Type B pancreatic cell (in vitro differentiated cells): ENCODE measurements at regions not wholly inside any gene's neighbourhood (a gene's known extent, or its start where the extent isn't known, plus 50 kb on each side); places are given as distances from the start of the nearest gene placed in this dataset.
"Not testable (repeated sequence)": the region's sequence is repeated elsewhere in the genome, so short reads cannot be mapped to it uniquely, and the experiment has no call there.

Experiments
- DNase-seq: peaks from one replicate; pipeline ENCODE4 v3.0.0; 2021; ENCODE audit warnings: mixed read lengths; ENCODE audit not compliant: unreplicated experiment; ENCODE audit errors: extremely low spot score
- H3K27ac Mint-ChIP-seq: 2 replicates; pipeline ENCODE4 v1.8.0; 2021; ENCODE audit warnings: mild to moderate bottlenecking, mixed read lengths
- H3K27me3 Mint-ChIP-seq: 2 replicates; pipeline ENCODE4 v1.8.0; 2021; ENCODE audit warnings: mixed read lengths
- H3K36me3 Mint-ChIP-seq: 2 replicates; pipeline ENCODE4 v1.8.0; 2021; ENCODE audit warnings: mixed read lengths
- H3K4me1 Mint-ChIP-seq: one replicate; pipeline ENCODE4 v1.8.0; 2021; ENCODE audit warnings: mixed read lengths; ENCODE audit not compliant: unreplicated experiment
- H3K4me3 Mint-ChIP-seq: 2 replicates; pipeline ENCODE4 v1.8.0; 2021; ENCODE audit warnings: mild to moderate bottlenecking, mixed read lengths
- H3K9me3 Mint-ChIP-seq: 2 replicates; pipeline ENCODE4 v1.8.0; 2021; ENCODE audit warnings: mixed read lengths
- TF ChIP-seq, protein P1 (sequence below): fragments of 200-600 bp; sonication (generic); conservative IDR thresholded peaks from 2 replicates; pipeline ENCODE4 v1.5.0; 2021; ENCODE audit warnings: antibody characterized with exemption, mild to moderate bottlenecking

DNA sequence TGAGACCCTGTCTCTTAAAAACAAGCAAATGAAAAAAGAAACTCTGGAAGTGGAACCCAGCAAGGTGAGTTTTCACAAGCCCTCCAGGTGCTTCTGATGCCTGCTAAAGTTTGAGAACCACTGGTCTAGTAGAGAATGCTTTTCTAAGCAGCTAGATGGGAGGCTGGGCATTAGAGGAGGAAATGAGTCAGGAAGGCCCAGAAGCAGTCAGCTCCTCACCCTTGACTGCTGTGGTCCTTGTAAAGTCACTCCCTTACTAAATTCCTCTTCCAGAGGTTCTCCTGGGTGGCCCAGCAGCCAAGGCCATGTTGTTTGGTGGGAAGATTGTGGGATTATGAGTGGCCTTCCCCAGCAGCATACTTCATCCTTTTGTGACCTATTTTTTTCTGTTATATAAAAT is 52.0 kb upstream of the FYN start:
- no peak for DNase-seq
- Mint-ChIP-seq H3K27me3 (no peaks in the 10 kb centered on the region), H3K4me3 (no peak overlapping the region), H3K4me1 (peaks cover 18% of the 10 kb centered on the region), H3K9me3 (no peaks in the 10 kb centered on the region), H3K27ac (no peak overlapping the region), H3K36me3 (no peaks in the 10 kb centered on the region)
- TF ChIP-seq, protein P1, sequence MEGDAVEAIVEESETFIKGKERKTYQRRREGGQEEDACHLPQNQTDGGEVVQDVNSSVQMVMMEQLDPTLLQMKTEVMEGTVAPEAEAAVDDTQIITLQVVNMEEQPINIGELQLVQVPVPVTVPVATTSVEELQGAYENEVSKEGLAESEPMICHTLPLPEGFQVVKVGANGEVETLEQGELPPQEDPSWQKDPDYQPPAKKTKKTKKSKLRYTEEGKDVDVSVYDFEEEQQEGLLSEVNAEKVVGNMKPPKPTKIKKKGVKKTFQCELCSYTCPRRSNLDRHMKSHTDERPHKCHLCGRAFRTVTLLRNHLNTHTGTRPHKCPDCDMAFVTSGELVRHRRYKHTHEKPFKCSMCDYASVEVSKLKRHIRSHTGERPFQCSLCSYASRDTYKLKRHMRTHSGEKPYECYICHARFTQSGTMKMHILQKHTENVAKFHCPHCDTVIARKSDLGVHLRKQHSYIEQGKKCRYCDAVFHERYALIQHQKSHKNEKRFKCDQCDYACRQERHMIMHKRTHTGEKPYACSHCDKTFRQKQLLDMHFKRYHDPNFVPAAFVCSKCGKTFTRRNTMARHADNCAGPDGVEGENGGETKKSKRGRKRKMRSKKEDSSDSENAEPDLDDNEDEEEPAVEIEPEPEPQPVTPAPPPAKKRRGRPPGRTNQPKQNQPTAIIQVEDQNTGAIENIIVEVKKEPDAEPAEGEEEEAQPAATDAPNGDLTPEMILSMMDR: no peak

DNA sequence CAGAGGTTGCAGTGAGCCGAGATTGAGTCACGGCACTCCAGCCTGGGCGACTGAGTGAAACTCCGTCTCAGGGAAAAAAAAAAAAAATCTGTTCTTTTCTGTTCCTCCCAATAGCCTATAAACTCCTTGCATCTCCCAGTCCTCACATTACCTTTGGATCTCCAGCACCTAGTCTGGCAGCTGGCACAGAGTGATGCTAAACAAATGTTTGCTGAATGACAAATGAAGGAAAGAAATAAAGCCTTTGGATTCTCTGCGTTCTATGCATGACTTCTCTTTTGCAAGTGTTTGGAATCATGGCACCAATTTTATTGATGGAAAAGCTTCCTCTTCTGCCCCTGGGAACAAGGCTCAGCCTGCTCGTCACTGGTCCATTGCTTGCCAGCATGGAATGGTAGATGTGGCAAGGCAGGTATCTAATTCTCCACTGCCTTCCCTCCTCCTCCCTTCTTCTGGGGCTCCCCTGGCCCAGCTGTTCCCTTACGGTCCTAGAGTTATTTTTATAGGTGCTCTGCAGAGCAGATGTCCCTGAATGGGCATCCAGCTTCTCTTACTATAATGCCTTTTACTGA is 53.6 kb upstream of the FYN start:
- Mint-ChIP-seq H3K36me3 (no peaks in the 10 kb centered on the region), H3K27me3 (no peaks in the 10 kb centered on the region), H3K9me3 (peaks cover 3% of the 10 kb centered on the region), H3K4me1 (peaks cover 4% of the 10 kb centered on the region), H3K27ac (no peak overlapping the region), H3K4me3 (no peak overlapping the region)
- TF ChIP-seq, protein P1: no peak
- no peak for DNase-seq

DNA sequence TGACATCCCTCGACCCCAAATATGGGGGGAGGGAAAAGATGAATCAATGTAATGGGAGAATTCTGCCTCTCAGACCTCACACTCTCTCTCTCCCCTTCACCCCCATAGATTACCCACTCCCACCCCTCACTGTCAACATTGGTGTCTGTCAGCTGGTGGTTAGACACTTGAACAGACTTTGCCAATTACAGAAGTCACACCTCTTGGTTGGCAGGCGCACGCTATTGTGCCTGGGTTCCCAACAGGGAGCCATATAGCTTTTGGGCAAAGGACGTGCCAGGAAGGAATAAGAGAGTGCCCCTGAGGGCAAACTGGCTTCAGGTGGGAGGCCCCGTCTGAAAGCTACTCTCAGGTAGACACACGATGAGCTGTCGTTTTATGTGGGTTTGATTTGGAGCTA is 54.1 kb upstream of the FYN start:
- no peaks in the 10 kb centered on the region for H3K36me3 Mint-ChIP-seq
- no peak overlapping the region for H3K27ac Mint-ChIP-seq
- TF ChIP-seq, protein P1: no peak
- no peaks in the 10 kb centered on the region for H3K27me3 Mint-ChIP-seq
- no peak for DNase-seq
- peaks cover 4% of the 10 kb centered on the region for H3K4me1 Mint-ChIP-seq
- peaks cover 8% of the 10 kb centered on the region for H3K9me3 Mint-ChIP-seq
- H3K4me3 Mint-ChIP-seq: no peak overlapping the region

DNA sequence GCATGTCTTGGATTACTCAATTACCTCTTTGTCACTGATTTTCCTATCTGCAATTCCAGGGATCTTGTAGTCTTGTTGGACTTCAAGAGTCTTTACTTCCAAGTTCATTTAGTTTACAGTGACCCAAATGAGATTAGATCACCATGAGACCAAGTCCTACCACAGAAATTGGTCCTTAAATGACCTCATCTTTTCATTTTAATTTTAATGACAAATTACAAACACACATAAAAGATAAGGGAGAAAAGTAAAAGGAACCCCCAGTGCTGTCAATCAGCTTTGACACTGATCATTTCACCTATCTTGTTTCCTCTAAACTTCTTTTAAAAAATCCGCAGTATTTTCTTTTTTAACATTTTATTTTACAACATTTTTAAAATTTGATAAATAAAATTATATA is 54.9 kb upstream of the FYN start:
- Mint-ChIP-seq H3K4me3 (no peak overlapping the region), H3K27me3 (no peaks in the 10 kb centered on the region), H3K4me1 (peaks cover 4% of the 10 kb centered on the region), H3K27ac (no peak overlapping the region), H3K9me3 (peaks cover 10% of the 10 kb centered on the region), H3K36me3 (no peaks in the 10 kb centered on the region)
- no peak for DNase-seq
- TF ChIP-seq, protein P1: no peak

DNA sequence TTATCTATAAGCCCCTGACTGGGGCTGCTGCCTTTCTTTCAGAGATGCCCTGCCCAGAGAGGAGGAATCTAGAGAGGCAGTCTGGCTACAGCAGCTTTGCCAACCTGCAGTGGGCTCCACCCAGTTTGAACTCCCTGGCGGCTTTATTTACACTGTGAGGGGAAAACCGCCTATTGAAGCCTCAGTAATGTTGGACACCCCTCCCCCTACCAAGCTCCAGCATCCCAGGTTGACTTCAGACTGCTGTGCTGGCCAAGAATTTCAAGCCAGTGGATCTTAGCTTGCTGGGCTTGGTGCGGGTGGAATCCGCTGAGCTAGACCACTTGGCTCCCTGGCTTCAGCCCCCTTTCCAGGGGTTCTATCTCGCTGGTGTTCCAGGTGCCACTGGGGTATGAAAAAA is 61.4 kb upstream of the FYN start:
- not testable (repeated sequence) for H3K27ac Mint-ChIP-seq, DNase-seq, H3K27me3 Mint-ChIP-seq, H3K36me3 Mint-ChIP-seq, H3K4me3 Mint-ChIP-seq, H3K4me1 Mint-ChIP-seq
- H3K9me3 Mint-ChIP-seq: peaks cover 14% of the 10 kb centered on the region

DNA sequence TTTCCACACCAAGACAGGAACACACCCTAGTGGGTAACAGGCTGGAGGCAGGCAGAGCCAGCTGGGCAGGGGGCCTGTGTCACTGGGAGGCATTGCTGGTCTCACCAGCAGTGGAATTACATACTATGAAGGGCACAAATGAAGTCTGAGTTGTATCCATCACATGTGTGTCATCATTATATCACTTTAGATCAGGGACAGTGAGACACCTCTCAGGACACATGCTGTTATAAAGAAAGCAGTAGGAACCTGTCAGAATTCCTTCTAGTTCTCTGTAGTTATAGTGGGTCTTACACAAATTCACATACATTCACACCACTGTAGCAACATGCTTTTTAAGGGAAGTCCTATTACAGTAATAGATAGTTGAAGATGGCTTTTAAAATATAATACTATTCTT is 63.5 kb upstream of the FYN start:
- Mint-ChIP-seq H3K27me3 (peaks cover 3% of the 10 kb centered on the region), H3K27ac (no peak overlapping the region), H3K4me1 (peaks cover 5% of the 10 kb centered on the region), H3K36me3 (no peaks in the 10 kb centered on the region), H3K9me3 (peaks cover 11% of the 10 kb centered on the region), H3K4me3 (no peak overlapping the region)
- no peak for DNase-seq
- TF ChIP-seq, protein P1: no peak
